ENCODE measurements at regions not wholly inside any gene's neighbourhood (a gene's known extent, or its start where the extent isn't known, plus 50 kb on each side); places are given as distances from the start of the nearest gene placed in this dataset.
A peak's percentile ranks its signal among the peaks of the same experiment; 100 is the strongest.

DNA sequence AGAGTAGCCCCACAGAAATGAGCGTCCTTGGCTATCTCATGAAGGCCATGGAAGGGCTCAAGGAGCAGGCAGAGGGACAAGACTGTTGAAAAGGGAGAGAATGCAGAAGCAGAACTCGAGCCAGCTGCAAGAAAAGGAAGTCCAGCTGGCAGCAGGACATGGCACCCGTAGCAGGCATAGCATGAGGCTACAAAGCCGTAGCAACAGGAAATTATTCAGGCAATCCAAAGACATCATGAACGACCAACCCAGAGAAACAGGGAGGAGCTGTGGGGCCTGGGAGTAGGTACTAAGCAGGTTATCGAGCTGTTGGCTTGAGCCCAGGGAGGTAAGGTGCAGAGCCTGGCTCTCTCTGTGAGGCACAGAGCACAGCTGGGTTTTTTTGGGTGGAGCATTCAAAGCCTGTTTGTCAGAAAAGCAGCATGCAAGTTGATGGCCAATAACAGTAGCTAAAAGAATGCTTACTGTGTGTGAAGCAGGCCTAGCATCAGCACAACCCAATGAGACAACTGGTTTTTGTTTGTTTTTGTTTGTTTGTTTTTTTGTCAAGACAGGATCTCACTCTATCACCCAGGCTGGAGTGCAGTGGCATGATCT lies 144.0 kb upstream of the SMAD3 start:
- TF ChIP-seq CTCF (conservative IDR thresholded peaks at IDR 0.05) (no peak), ZFX (IDR thresholded peaks at IDR 0.05) (no peak)
- H3K27ac ChIP-seq, result no peak overlapping the region

DNA sequence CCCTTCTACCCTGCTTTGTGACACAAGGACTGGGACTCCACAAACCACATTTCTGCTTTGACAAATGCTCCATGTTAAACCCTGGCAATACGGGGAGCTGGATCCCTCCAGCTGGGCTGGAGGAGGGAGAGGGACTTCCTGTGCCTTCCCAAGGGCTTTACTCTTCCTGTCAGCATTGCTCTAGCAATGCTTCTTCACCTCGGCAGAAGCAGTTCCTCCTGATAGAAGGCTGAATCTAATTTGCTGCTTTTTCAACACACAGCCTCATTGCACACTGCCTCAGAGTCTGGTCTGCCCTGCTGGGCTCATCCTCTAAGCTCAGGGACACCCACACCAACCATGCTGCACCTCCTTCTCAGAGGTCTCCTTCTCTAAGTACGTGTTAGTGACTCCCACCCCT lies 142.8 kb upstream of the SMAD3 start:
- TF ChIP-seq ZFX (IDR thresholded peaks at IDR 0.05), result no peak
- TF ChIP-seq CTCF (conservative IDR thresholded peaks at IDR 0.05), result no peak
- no peak overlapping the region for H3K27ac ChIP-seq

DNA sequence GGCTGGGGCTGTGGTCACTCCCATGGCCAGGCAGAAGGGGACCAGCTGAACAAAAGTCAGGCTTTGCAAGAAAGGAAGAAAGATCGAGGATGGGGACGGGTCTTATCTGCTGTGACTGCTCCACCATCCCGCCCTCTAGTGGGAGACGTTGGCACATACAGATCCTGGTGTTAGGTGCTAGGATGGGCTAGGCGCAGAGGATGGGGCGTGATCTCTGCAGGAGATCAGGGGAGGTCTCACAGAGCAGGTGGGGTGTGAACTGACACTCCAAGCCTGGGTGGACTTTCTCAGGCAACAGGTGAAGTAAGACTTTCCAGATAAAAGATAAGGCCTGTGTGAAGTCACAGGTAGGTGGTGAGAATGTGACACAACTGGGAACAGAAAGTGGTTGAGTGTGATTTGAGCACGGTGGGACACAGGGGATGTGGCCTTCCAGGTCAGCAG lies 141.9 kb upstream of the SMAD3 start:
- H3K27ac ChIP-seq, result no peak overlapping the region
- no peak for TF ChIP-seq ZFX (IDR thresholded peaks at IDR 0.05)
- TF ChIP-seq CTCF (conservative IDR thresholded peaks at IDR 0.05), result peak; percentile 80

DNA sequence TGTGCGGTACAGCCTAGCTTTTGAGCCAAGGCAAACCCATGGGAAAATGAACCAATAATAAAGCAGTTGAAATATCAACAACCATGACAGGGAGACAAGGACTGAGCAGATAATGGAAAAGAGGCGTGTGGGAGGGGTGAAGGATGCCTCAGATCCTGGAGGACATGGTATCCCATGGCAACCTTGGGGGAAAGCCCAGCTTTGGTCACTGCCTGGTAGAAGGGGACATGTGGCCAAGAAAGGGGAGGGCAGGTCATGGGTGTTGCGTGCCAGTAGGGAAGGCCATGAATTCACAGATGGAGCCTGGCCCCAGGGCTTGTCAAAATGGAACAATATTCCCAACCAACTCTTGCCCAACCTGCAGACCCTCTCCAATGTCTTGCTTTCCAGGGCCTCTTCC lies 140.5 kb upstream of the SMAD3 start:
- no peak overlapping the region for H3K27ac ChIP-seq
- TF ChIP-seq ZFX (IDR thresholded peaks at IDR 0.05) (no peak), CTCF (conservative IDR thresholded peaks at IDR 0.05) (no peak)

GRCh38 chr15:66925721-66926120 lies 139.7 kb upstream of the SMAD3 start:
- H3K27ac ChIP-seq, result no peak overlapping the region
- TF ChIP-seq CTCF (conservative IDR thresholded peaks at IDR 0.05) (no peak), ZFX (IDR thresholded peaks at IDR 0.05) (no peak)

- TF ChIP-seq ZFX (IDR thresholded peaks at IDR 0.05) (no peak), CTCF (conservative IDR thresholded peaks at IDR 0.05) (no peak)
- no peak overlapping the region for H3K27ac ChIP-seq
Observed at GRCh38 chr15:66927201-66928077, 138.0 kb upstream of the SMAD3 start.

GRCh38 chr15:66928101-66928500 lies 137.3 kb upstream of the SMAD3 start:
- no peak overlapping the region for H3K27ac ChIP-seq
- no peak for TF ChIP-seq ZFX (IDR thresholded peaks at IDR 0.05)
- TF ChIP-seq CTCF (conservative IDR thresholded peaks at IDR 0.05), result no peak
